Subcutaneous abdominal adipose tissue (tissue), 5 donors: ENCODE measurements at regions not wholly inside any gene's neighbourhood (a gene's known extent, or its start where the extent isn't known, plus 50 kb on each side); places are given as distances from the start of the nearest gene placed in this dataset.

Experiments
- H3K27ac ChIP-seq: one replicate; pipeline ENCODE4 v1.7.0; 2013; ENCODE audit warnings: low read depth, mild to moderate bottlenecking, inconsistent platforms, low read length, moderate library complexity
- H3K27me3 ChIP-seq, 5 donors: one replicate each; pipeline ENCODE4 v1.7.0; 2013; ENCODE audit warnings: low read length in 5 of 5, inconsistent platforms in 1 of 5; ENCODE audit not compliant: control insufficient read depth in 5 of 5, insufficient read depth in 4 of 5
- H3K36me3 ChIP-seq, 5 donors: one replicate each; pipeline ENCODE4 v1.7.0; 2013; ENCODE audit warnings: low read length in 5 of 5; ENCODE audit not compliant: control insufficient read depth in 5 of 5, insufficient read depth in 5 of 5
- H3K4me1 ChIP-seq, 5 donors: one replicate each; pipeline ENCODE4 v1.7.0; 2013; ENCODE audit warnings: low read length in 5 of 5, mild to moderate bottlenecking in 3 of 5, moderate library complexity in 1 of 5; ENCODE audit not compliant: control insufficient read depth in 5 of 5, insufficient read depth in 5 of 5
- H3K4me3 ChIP-seq, 5 donors: one replicate each; pipeline ENCODE4 v1.7.0; 2013; ENCODE audit warnings: low read length in 5 of 5, low read depth in 1 of 5
- H3K9ac ChIP-seq, 5 donors: one replicate each; pipeline ENCODE4 v1.7.0; 2013; ENCODE audit warnings: low read length in 5 of 5, mild to moderate bottlenecking in 4 of 5, moderate library complexity in 3 of 5
- H3K9me3 ChIP-seq, 5 donors: one replicate each; pipeline ENCODE4 v1.7.0; 2013; ENCODE audit warnings: low read length in 5 of 5; ENCODE audit not compliant: control insufficient read depth in 5 of 5
- donor health status: healthy.
- donor health status: healthy.
- donor health status: healthy.
- donor health status: healthy.
- donor health status: healthy.

DNA sequence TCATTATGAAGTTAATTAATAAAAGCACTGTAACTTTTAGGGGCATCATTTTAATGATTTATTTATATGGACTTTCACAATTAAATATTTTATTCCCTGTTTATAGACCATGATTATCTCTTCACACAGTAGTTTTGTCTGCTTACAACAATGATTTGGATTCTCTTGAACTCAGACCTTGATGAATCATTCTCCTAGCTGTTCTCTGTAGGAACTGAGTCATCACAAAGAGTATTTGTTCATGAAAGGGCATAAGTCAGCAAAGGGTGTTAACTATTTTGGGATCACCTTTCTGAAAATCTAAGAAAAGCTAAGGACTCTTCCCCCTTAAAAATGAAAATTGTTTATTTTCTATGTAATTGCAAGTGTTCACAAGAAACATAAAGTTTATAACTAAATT lies 461.1 kb upstream of the UBE2E3 start:
- no peak overlapping the region for H3K9ac ChIP-seq
- no peak overlapping the region for H3K27ac ChIP-seq
- H3K4me1 ChIP-seq = peaks cover 0 to 5% (median 0%) of the 10 kb centered on the region in 5 donors
- no peaks in the 10 kb centered on the region for H3K27me3 ChIP-seq
- H3K4me3 ChIP-seq = no peak overlapping the region
- H3K36me3 ChIP-seq = no peaks in the 10 kb centered on the region
- H3K9me3 ChIP-seq = peaks cover 0 to 3% (median 0%) of the 10 kb centered on the region in 5 donors

DNA sequence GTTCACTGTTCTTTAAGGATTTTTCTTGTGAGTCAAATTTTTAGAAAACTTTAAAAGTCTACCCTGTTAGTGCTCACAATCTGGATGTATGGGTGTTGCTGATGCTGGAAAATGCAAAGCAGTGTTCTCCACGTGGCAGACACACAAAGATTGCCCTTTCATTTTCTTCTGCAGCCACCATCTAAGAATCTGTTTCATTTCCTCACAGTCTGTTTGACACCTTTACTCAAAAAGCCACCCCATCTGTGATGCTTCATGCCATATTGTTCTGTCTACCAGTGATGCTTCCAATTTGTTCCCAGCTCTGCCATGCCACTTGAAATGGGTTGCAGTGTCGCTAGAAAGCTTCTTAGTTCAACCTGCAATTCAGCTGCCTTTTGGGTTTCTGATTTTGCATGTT lies 464.2 kb upstream of the UBE2E3 start:
- Histone ChIP-seq H3K27ac (no peak overlapping the region), H3K4me1 (no peaks in the 10 kb centered on the region), H3K9me3 (peaks cover 0 to 3% (median 0%) of the 10 kb centered on the region in 5 donors), H3K9ac (no peak overlapping the region), H3K4me3 (no peak overlapping the region), H3K36me3 (no peaks in the 10 kb centered on the region), H3K27me3 (no peaks in the 10 kb centered on the region)

DNA sequence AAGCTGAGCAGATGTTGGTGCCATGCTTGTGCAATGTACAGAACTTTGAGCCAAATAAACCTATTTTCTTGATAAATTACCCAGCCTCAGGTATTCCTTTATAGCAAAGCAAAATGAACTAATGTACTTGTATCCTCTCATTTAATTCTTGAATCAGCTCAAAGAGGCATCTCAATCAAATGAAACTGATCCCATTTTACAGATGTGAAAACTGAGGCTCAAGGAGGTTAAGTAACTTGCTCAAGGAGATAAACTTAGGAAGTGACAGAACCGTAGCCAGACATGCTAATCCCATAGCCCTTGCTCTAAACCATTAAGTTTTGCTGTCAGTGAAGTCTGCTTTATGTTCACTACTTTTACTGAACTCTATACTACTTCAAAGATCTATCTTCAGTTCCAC lies 467.0 kb upstream of the UBE2E3 start:
- Histone ChIP-seq H3K9ac (no peak overlapping the region), H3K36me3 (no peaks in the 10 kb centered on the region), H3K4me1 (no peaks in the 10 kb centered on the region), H3K27ac (no peak overlapping the region), H3K27me3 (no peaks in the 10 kb centered on the region), H3K9me3 (peaks cover 0 to 1% (median 0%) of the 10 kb centered on the region in 5 donors), H3K4me3 (no peak overlapping the region)

DNA sequence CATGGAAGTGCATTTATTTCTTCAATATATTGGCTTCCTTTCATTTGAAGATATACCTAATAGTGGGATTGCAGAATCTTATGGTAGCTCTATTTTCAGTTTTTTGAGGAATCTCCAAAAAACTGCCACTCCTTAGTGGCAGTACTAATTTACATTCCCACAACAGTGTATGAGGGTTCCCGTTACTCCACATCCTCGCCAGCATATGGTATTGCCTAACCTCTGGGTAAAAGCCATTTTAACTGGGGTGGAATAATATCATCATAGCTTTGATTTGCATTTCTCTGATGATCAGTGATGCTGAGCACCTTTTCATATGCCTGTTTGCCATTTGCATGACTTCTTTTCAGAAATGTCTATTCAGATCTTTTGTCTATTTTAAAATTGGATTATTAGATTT lies 471.9 kb upstream of the UBE2E3 start:
- Histone ChIP-seq H3K27me3 (no peaks in the 10 kb centered on the region), H3K4me3 (no peak overlapping the region), H3K9ac (no peak overlapping the region), H3K9me3 (no peaks in the 10 kb centered on the region), H3K27ac (no peak overlapping the region), H3K4me1 (no peaks in the 10 kb centered on the region), H3K36me3 (no peaks in the 10 kb centered on the region)

DNA sequence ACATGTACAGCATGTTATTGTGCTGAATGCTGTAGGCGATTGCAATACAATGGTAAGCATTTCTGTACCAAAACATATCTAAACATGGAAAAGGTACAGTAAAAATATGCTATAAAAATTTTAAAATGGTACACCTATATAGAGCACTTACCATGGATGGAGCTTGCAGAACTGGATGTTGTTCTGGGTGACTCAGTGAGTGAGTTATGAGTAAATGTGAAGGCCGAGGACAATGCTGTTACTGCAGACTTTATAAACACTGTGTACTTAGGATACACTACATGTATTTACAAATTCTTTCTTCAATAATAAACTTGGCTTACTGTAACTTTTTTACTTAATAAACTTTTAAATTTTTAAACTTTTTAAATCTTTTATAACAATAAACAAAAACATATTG lies 473.4 kb upstream of the UBE2E3 start:
- H3K27ac ChIP-seq = no peak overlapping the region
- H3K4me3 ChIP-seq = no peak overlapping the region
- no peak overlapping the region for H3K9ac ChIP-seq
- no peaks in the 10 kb centered on the region for H3K4me1 ChIP-seq
- no peaks in the 10 kb centered on the region for H3K36me3 ChIP-seq
- H3K27me3 ChIP-seq = no peaks in the 10 kb centered on the region
- no peaks in the 10 kb centered on the region for H3K9me3 ChIP-seq

DNA sequence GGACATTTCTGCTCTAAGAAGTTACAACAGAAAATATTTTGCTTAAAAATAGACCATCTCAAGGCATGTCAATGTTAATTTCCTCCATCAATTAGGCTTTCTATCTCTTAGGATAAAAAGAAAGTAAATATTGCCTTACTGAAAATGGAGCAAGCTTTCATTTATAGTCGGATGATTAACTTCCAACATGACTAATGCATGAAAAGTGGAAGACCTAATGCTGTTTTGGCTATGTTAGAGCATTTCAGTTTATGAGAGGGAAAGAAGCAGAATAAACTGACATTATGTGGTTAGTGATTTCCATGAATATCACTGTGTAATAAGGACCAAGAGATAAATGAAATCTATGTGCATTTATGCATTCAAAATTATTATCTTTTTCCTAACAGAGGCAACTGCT lies 475.2 kb upstream of the UBE2E3 start:
- H3K36me3 ChIP-seq = no peaks in the 10 kb centered on the region
- no peak overlapping the region for H3K9ac ChIP-seq
- H3K9me3 ChIP-seq = no peaks in the 10 kb centered on the region
- H3K4me3 ChIP-seq = no peak overlapping the region
- H3K27me3 ChIP-seq = no peaks in the 10 kb centered on the region
- H3K27ac ChIP-seq = no peak overlapping the region
- no peaks in the 10 kb centered on the region for H3K4me1 ChIP-seq

DNA sequence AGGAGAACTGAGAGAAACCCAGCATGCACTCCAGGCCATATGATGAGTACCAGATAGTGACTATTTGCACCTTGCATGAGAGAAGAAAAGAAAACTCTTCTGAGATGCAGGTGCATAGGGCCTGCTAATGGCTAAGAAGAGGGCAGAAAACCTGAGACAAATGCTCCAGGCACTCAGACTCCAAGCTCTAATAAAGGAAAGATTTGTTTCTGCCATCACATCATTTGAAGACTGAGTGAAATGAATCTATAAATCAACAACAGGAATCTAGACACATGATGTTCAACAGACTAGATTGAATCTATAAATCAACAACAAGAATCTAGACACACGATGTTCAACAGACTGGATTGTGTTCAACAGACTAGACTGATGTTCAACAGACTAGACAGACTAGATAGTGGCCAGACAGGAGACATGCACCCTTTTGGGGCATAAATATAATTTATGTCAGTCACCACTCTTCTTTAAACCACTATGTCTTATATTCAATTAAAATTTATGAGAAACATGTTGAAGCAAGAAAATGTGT lies 482.7 kb upstream of the UBE2E3 start:
- Histone ChIP-seq H3K9me3 (peaks cover 0 to 2% (median 0%) of the 10 kb centered on the region in 5 donors), H3K4me3 (no peak overlapping the region), H3K9ac (no peak overlapping the region), H3K4me1 (peaks cover 0 to 17% (median 12%) of the 10 kb centered on the region in 5 donors), H3K36me3 (no peaks in the 10 kb centered on the region), H3K27ac (no peak overlapping the region), H3K27me3 (no peaks in the 10 kb centered on the region)

DNA sequence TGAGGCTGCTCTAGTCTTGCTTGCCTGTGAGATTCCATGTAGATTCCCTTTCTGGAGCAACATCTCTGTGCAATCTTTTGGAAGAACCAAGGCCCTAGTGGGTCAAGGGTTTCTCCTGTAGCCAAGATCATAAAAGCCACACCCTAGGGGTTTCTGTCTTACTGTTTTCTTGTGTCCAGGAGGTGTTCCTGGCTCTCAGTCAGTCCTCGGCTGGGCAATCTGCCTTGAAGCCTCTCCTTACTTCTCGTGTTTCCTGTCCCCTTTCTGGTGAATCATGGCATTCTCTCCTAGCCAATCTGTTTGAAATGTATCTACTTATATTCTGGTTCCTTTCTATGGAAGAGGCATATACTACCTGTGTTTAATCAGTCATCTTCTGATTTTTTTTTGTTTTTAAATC lies 484.8 kb upstream of the UBE2E3 start:
- H3K27ac ChIP-seq = peak overlapping the region; percentile 39
- no peaks in the 10 kb centered on the region for H3K27me3 ChIP-seq
- no peak overlapping the region for H3K9ac ChIP-seq
- H3K36me3 ChIP-seq = no peaks in the 10 kb centered on the region
- peaks cover 0 to 2% (median 0%) of the 10 kb centered on the region in 5 donors for H3K9me3 ChIP-seq
- peaks cover 0 to 17% (median 12%) of the 10 kb centered on the region in 5 donors for H3K4me1 ChIP-seq
- H3K4me3 ChIP-seq = peak overlapping the region in 1 of 5 donors; percentile 35

DNA sequence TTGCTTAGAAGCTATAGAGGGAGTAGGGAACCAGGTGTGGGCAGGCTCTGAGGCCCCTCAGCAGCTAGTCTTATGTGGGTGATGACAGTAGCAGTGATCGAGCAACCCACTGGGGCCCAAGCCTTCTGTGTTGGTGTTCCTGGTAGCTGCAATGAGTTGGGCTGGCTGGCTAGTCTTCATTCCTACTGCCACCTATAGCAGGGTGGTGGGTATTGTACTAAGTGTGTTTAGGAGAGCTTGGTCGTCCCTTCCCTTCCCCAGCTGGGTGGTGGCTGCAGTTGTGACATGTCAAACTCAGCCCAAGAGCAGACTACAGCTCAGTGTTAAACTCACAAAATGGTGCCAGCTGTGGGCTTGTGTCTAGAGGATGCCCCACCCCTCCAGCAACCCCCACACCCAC lies 486.1 kb upstream of the UBE2E3 start:
- H3K4me3 ChIP-seq = peak overlapping the region in 1 of 5 donors; percentile 2
- H3K4me1 ChIP-seq = peaks cover 0 to 17% (median 12%) of the 10 kb centered on the region in 5 donors

DNA sequence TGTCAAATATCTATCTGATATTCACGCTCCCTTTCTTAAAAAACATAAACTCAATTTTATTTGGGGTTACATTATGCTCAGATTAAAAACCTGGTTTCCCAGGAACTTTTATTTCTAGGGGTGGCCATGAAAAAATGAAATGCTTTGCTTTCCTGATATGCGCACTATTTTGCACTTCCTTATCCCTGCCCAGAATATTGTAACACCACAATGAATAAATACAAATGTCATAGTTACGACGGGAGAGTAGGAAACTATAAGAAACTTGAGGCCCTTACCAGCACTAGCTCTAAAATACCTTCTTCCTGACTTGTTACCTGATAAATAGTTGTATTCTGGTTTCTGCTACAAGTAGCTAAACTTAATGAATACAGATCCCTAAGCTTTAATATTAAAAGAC lies 475.6 kb upstream of the CWC22 start:
- Histone ChIP-seq H3K27me3 (no peaks in the 10 kb centered on the region), H3K36me3 (no peaks in the 10 kb centered on the region), H3K27ac (no peak overlapping the region), H3K9me3 (no peaks in the 10 kb centered on the region), H3K4me1 (no peaks in the 10 kb centered on the region), H3K9ac (no peak overlapping the region), H3K4me3 (no peak overlapping the region)

More for the DNA sequence above, 486.1 kb upstream of the UBE2E3 start:
- no peaks in the 10 kb centered on the region for H3K36me3 ChIP-seq
- peaks cover 0 to 7% (median 2%) of the 10 kb centered on the region in 5 donors for H3K9me3 ChIP-seq
- H3K9ac ChIP-seq = no peak overlapping the region
- no peak overlapping the region for H3K27ac ChIP-seq
- H3K27me3 ChIP-seq = no peaks in the 10 kb centered on the region

DNA sequence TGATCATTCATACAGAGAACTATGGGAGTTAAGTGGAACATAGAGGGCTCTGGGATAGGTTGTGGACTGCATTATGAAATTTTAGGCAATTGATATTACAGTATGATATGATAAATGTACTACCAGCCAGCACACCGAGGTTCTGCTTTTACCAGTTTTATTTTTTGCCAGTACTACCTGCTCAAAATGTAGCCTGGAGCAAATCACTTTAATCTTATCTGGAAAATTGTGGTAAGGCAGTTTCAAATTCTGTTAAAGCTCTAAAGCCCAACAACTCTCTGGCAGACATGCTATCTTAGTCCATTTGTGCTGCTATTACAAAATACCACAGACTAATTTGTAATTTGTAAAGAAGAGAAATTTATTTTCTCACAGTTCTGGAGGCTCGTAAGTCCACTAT lies 474.9 kb upstream of the CWC22 start:
- Histone ChIP-seq H3K9ac (no peak overlapping the region), H3K9me3 (no peaks in the 10 kb centered on the region), H3K36me3 (no peaks in the 10 kb centered on the region), H3K4me1 (no peaks in the 10 kb centered on the region), H3K27ac (no peak overlapping the region), H3K27me3 (no peaks in the 10 kb centered on the region), H3K4me3 (no peak overlapping the region)
